SU-DHL-6 (cell line): ENCODE measurements at regions not wholly inside any gene's neighbourhood (a gene's known extent, or its start where the extent isn't known, plus 50 kb on each side); places are given as distances from the start of the nearest gene placed in this dataset.

ENCODE experiments used
- H2AFZ ChIP-seq: fragments of 200-600 bp; sonication (generic); 2 replicates; pipeline ENCODE4 v1.6.1; 2014; ENCODE audit warnings: low read depth, mild to moderate bottlenecking, moderate library complexity, mixed read lengths, antibody characterized with exemption, low read length; ENCODE audit not compliant: severe bottlenecking
- H3F3A ChIP-seq: fragments of 200-600 bp; shearing (Covaris generic); 2 replicates; pipeline ENCODE4 v1.6.0; 2016; ENCODE audit warnings: antibody characterized with exemption, mild to moderate bottlenecking; ENCODE audit not compliant: insufficient read depth
- H3K27ac ChIP-seq: fragments of 200-600 bp; sonication (generic); 2 replicates; pipeline ENCODE4 v1.5.1; 2016; ENCODE audit warnings: low read depth, mild to moderate bottlenecking, low read length, moderate library complexity, mixed read lengths
- H3K27me3 ChIP-seq: fragments of 200-600 bp; sonication (generic), shearing (Covaris generic); 2 replicates; pipeline ENCODE4 v1.6.0; 2014; ENCODE audit warnings: mild to moderate bottlenecking, low read length
- H3K36me3 ChIP-seq: fragments of 200-600 bp; sonication (generic); 2 replicates; pipeline ENCODE4 v1.6.1; 2014; ENCODE audit warnings: mild to moderate bottlenecking, low read length, mixed read lengths
- H3K4me2 ChIP-seq: fragments of 300-600, 200-600 bp; shearing (Covaris generic), sonication (generic); 2 replicates; pipeline ENCODE4 v1.6.0; 2014; ENCODE audit warnings: low read length, low read depth, mild to moderate bottlenecking; ENCODE audit not compliant: poor library complexity, severe bottlenecking
- H3K4me3 ChIP-seq: fragments of 200-600 bp; sonication (generic); 2 replicates; pipeline ENCODE4 v1.5.1; 2014; ENCODE audit warnings: antibody characterized with exemption, low read length, mild to moderate bottlenecking, mixed read lengths; ENCODE audit not compliant: insufficient read depth, poor library complexity, severe bottlenecking
- H3K79me2 ChIP-seq: fragments of 200-600 bp; sonication (generic); 2 replicates; pipeline ENCODE4 v1.6.1; 2014; ENCODE audit warnings: mild to moderate bottlenecking, low read length, moderate library complexity; ENCODE audit not compliant: insufficient read depth
- H3K9ac ChIP-seq: fragments of 200-600 bp; sonication (generic); 2 replicates; pipeline ENCODE4 v1.7.0; 2014; ENCODE audit warnings: mild to moderate bottlenecking, low read length
- H3K9me2 ChIP-seq: fragments of 200-600 bp; sonication (generic); replicated peaks from 2 replicates; pipeline ENCODE4 v1.6.1; 2014; ENCODE audit warnings: low read length; ENCODE audit not compliant: insufficient read depth
- H3K9me3 ChIP-seq: fragments of 200-600 bp; sonication (generic); 2 replicates; pipeline ENCODE4 v1.6.1; 2014; ENCODE audit warnings: low read length, mixed read lengths; ENCODE audit not compliant: insufficient read depth
- H4K20me1 ChIP-seq: fragments of 200-600 bp; sonication (generic); 2 replicates; pipeline ENCODE4 v1.6.1; 2014; ENCODE audit warnings: low read depth, mild to moderate bottlenecking, antibody characterized with exemption, low read length, moderate library complexity, mixed read lengths
- CTCF ChIP-seq: fragments of 200-600 bp; sonication (generic); IDR thresholded peaks from one replicate; pipeline ENCODE4 v1.5.1; 2017; ENCODE audit warnings: antibody characterized with exemption, mild to moderate bottlenecking, low read length, moderate library complexity; ENCODE audit not compliant: insufficient read depth, poor library complexity, severe bottlenecking
- EZH2phosphoT487 ChIP-seq: fragments of 200-600 bp; sonication (generic), shearing (Covaris generic); conservative IDR thresholded peaks from 2 replicates; pipeline ENCODE4 v1.6.1; 2018; ENCODE audit warnings: mild to moderate bottlenecking, antibody characterized with exemption, low read length, moderate library complexity, mixed read lengths

GRCh38 chr16:65855171-65856145 lies 511.0 kb upstream of the CDH5 start:
- no peaks in the 10 kb centered on the region for H4K20me1 ChIP-seq
- no peaks in the 10 kb centered on the region for H3F3A ChIP-seq
- no peaks in the 10 kb centered on the region for H3K36me3 ChIP-seq
- no peak overlapping the region for H3K4me3 ChIP-seq
- H3K27ac ChIP-seq, result no peak overlapping the region
- no peaks in the 10 kb centered on the region for H3K27me3 ChIP-seq
- H2AFZ ChIP-seq, result no peak overlapping the region
- no peak overlapping the region for H3K9ac ChIP-seq
- H3K4me2 ChIP-seq, result no peak overlapping the region
- TF ChIP-seq CTCF (no peak), EZH2phosphoT487 (no peak)
- H3K79me2 ChIP-seq, result no peaks in the 10 kb centered on the region
- no peaks in the 10 kb centered on the region for H3K9me3 ChIP-seq
- no peaks in the 10 kb centered on the region for H3K9me2 ChIP-seq

GRCh38 chr16:65846210-65846602 lies 520.3 kb upstream of the CDH5 start:
- Histone ChIP-seq H2AFZ (no peak overlapping the region), H3K9me3 (no peaks in the 10 kb centered on the region), H3K27me3 (no peaks in the 10 kb centered on the region), H3F3A (no peaks in the 10 kb centered on the region), H3K27ac (no peak overlapping the region), H3K36me3 (no peaks in the 10 kb centered on the region), H3K4me3 (no peak overlapping the region), H3K9me2 (no peaks in the 10 kb centered on the region), H3K4me2 (no peak overlapping the region), H3K79me2 (no peaks in the 10 kb centered on the region), H4K20me1 (no peaks in the 10 kb centered on the region), H3K9ac (no peak overlapping the region)
- no peak for TF ChIP-seq EZH2phosphoT487
- TF ChIP-seq CTCF, result no peak

- H3K27ac ChIP-seq, result no peak overlapping the region
- H3K9me2 ChIP-seq, result no peaks in the 10 kb centered on the region
- H4K20me1 ChIP-seq, result no peaks in the 10 kb centered on the region
- no peak overlapping the region for H3K4me2 ChIP-seq
- TF ChIP-seq EZH2phosphoT487 (no peak), CTCF (no peak)
- H3K4me3 ChIP-seq, result no peak overlapping the region
- no peak overlapping the region for H3K9ac ChIP-seq
- H3K9me3 ChIP-seq, result no peaks in the 10 kb centered on the region
- H3K36me3 ChIP-seq, result no peaks in the 10 kb centered on the region
- no peaks in the 10 kb centered on the region for H3F3A ChIP-seq
- H2AFZ ChIP-seq, result no peak overlapping the region
- no peaks in the 10 kb centered on the region for H3K79me2 ChIP-seq
- H3K27me3 ChIP-seq, result no peaks in the 10 kb centered on the region
Measured at GRCh38 chr16:65845466-65846209, 520.9 kb upstream of the CDH5 start.
